ENCODE measurements at regions not wholly inside any gene's neighbourhood (a gene's known extent, or its start where the extent isn't known, plus 50 kb on each side); places are given as distances from the start of the nearest gene placed in this dataset.

- no peak overlapping the region for H3K4me3 Mint-ChIP-seq
- Histone ChIP-seq H2AFZ (replicated peaks) (no peak overlapping the region), H3F3A (ENCODE audit: low read depth) (no peaks in the 10 kb centered on the region), H3K4me1 (peaks cover 28% of the 10 kb centered on the region), H3K4me3 (no peak overlapping the region), H3K36me3 (no peaks in the 10 kb centered on the region), H3K4me2 (peak overlapping the region; percentile 51), H3K27me3 (no peaks in the 10 kb centered on the region), H3K9ac (no peak overlapping the region), H4K20me1 (ENCODE audit: low read depth) (no peaks in the 10 kb centered on the region), H3K9me3 (ENCODE audit: low read depth) (no peaks in the 10 kb centered on the region), H3K27ac (no peak overlapping the region), H3K79me2 (ENCODE audit: low read depth) (no peaks in the 10 kb centered on the region)
- TF ChIP-seq EZH2 (IDR thresholded peaks at IDR 0.05) (no peak), EZH2phosphoT487 (IDR thresholded peaks at IDR 0.05) (no peak), CTCF (IDR thresholded peaks at IDR 0.05) (no peak)
- H3K4me1 Mint-ChIP-seq = peaks cover 9% of the 10 kb centered on the region
- H3K27ac Mint-ChIP-seq = no peak overlapping the region
- peak; percentile 81 for DNase-seq (ENCODE audit: low spot score)
- H3K9me3 Mint-ChIP-seq = no peaks in the 10 kb centered on the region
- H3K27me3 Mint-ChIP-seq (ENCODE audit: insufficient read depth, low read depth) = no peaks in the 10 kb centered on the region
- no peaks in the 10 kb centered on the region for H3K36me3 Mint-ChIP-seq
These were observed 148.5 kb upstream of the DEFB112 start for GRCh38 chr6:50198245-50198644.

GRCh38 chr6:50202766-50203165 is 153.0 kb upstream of the DEFB112 start:
- no peaks in the 10 kb centered on the region for H3K79me2 ChIP-seq (ENCODE audit: low read depth)
- Mint-ChIP-seq H3K27me3 (ENCODE audit: insufficient read depth, low read depth) (no peaks in the 10 kb centered on the region), H3K4me3 (no peak overlapping the region), H3K27ac (no peak overlapping the region), H3K36me3 (no peaks in the 10 kb centered on the region), H3K4me1 (peaks cover 9% of the 10 kb centered on the region), H3K9me3 (no peaks in the 10 kb centered on the region)
- H3K4me1 ChIP-seq = peaks cover 16% of the 10 kb centered on the region
- no peak overlapping the region for H3K4me3 ChIP-seq
- no peaks in the 10 kb centered on the region for H3F3A ChIP-seq (ENCODE audit: low read depth)
- H2AFZ ChIP-seq (replicated peaks) = no peak overlapping the region
- no peaks in the 10 kb centered on the region for H4K20me1 ChIP-seq (ENCODE audit: low read depth)
- DNase-seq (ENCODE audit: low spot score) = no peak
- TF ChIP-seq EZH2 (IDR thresholded peaks at IDR 0.05) = no peak
- no peak for TF ChIP-seq CTCF (IDR thresholded peaks at IDR 0.05)
- TF ChIP-seq EZH2phosphoT487 (IDR thresholded peaks at IDR 0.05) = no peak
- H3K4me2 ChIP-seq = no peak overlapping the region
- H3K9me3 ChIP-seq (ENCODE audit: low read depth) = no peaks in the 10 kb centered on the region
- H3K27ac ChIP-seq = no peak overlapping the region
- H3K36me3 ChIP-seq = no peaks in the 10 kb centered on the region
- no peaks in the 10 kb centered on the region for H3K27me3 ChIP-seq
- no peak overlapping the region for H3K9ac ChIP-seq

GRCh38 chr6:50211582-50211981 is 161.9 kb upstream of the DEFB112 start:
- no peaks in the 10 kb centered on the region for H3K36me3 ChIP-seq
- Mint-ChIP-seq H3K9me3 (no peaks in the 10 kb centered on the region), H3K36me3 (no peaks in the 10 kb centered on the region), H3K27me3 (ENCODE audit: insufficient read depth, low read depth) (no peaks in the 10 kb centered on the region), H3K4me3 (no peak overlapping the region), H3K27ac (no peak overlapping the region), H3K4me1 (no peaks in the 10 kb centered on the region)
- H3K27ac ChIP-seq = no peak overlapping the region
- H3K9me3 ChIP-seq (ENCODE audit: low read depth) = no peaks in the 10 kb centered on the region
- no peaks in the 10 kb centered on the region for H3F3A ChIP-seq (ENCODE audit: low read depth)
- no peaks in the 10 kb centered on the region for H3K4me1 ChIP-seq
- no peaks in the 10 kb centered on the region for H3K27me3 ChIP-seq
- no peak overlapping the region for H3K9ac ChIP-seq
- H3K4me3 ChIP-seq = no peak overlapping the region
- no peaks in the 10 kb centered on the region for H3K79me2 ChIP-seq (ENCODE audit: low read depth)
- H3K4me2 ChIP-seq = no peak overlapping the region
- H2AFZ ChIP-seq (replicated peaks) = no peak overlapping the region
- no peaks in the 10 kb centered on the region for H4K20me1 ChIP-seq (ENCODE audit: low read depth)
- TF ChIP-seq EZH2phosphoT487 (IDR thresholded peaks at IDR 0.05) = no peak
- no peak for TF ChIP-seq CTCF (IDR thresholded peaks at IDR 0.05)
- TF ChIP-seq EZH2 (IDR thresholded peaks at IDR 0.05) = no peak
- DNase-seq (ENCODE audit: low spot score) = no peak

All from neural progenitor cell (in vitro differentiated cells).